Spleen (tissue), 7 donors: ENCODE measurements at regions not wholly inside any gene's neighbourhood (a gene's known extent, or its start where the extent isn't known, plus 50 kb on each side); places are given as distances from the start of the nearest gene placed in this dataset.

Source experiments
- POLR2A ChIP-seq, 3 donors: fragments of 450-650 bp; IDR thresholded peaks; one replicate each; pipeline ENCODE4 v1.5.1; 2017; ENCODE audit warnings: antibody characterized with exemption in 3 of 3, mild to moderate bottlenecking in 1 of 3
- TF ChIP-seq, protein P1 (sequence below), 11 experiments: fragments of 200-600 bp in 7 of 11; fragments of 450-650 bp in 4 of 11; sonication (generic) in 4 of 11; IDR thresholded peaks in 8 of 11; conservative IDR thresholded peaks in 3 of 11; 1 replicate in 7 of 11; 2 replicates in 4 of 11; pipeline versions ENCODE4 v1.4.0 to v1.8.0; 2016 to 2021; ENCODE audit warnings: antibody characterized with exemption in 11 of 11, inconsistent platforms in 4 of 11, mild to moderate bottlenecking in 1 of 11
- donor health status: DM: no; HTN: no; CAD: no; lungs with moderate emphysema.
- donor health status: DM: no; HTN: no; CAD: no.
- donor health status: DM: no; HTN: no; CAD: no.

DNA sequence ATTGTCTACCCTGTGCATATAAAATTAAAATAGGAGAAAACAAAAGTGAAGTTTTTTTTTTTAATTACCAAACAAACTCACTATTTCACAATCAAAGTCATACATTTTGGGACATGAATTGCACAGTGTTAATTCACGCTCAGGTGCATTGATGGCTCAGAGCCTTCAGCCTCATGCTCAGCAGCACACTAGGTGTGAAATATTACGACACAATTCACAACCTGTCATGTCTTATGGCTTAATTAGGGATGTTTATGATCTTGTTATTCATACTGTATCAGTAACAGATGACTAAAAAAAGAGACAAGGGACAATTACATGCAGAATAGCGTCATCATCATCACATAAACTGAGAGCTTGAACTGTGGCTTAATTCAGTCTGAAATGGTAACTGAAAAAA is 2005.5 kb upstream of the PCDH20 start:
- TF ChIP-seq, protein P1, sequence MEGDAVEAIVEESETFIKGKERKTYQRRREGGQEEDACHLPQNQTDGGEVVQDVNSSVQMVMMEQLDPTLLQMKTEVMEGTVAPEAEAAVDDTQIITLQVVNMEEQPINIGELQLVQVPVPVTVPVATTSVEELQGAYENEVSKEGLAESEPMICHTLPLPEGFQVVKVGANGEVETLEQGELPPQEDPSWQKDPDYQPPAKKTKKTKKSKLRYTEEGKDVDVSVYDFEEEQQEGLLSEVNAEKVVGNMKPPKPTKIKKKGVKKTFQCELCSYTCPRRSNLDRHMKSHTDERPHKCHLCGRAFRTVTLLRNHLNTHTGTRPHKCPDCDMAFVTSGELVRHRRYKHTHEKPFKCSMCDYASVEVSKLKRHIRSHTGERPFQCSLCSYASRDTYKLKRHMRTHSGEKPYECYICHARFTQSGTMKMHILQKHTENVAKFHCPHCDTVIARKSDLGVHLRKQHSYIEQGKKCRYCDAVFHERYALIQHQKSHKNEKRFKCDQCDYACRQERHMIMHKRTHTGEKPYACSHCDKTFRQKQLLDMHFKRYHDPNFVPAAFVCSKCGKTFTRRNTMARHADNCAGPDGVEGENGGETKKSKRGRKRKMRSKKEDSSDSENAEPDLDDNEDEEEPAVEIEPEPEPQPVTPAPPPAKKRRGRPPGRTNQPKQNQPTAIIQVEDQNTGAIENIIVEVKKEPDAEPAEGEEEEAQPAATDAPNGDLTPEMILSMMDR (IDR thresholded peaks at IDR 0.05 in 8 of 11, conservative IDR thresholded peaks at IDR 0.05 in 3 of 11) = no peak
- TF ChIP-seq POLR2A (IDR thresholded peaks at IDR 0.05) = no peak
